GM19035 (cell line): ENCODE measurements at regions not wholly inside any gene's neighbourhood (a gene's known extent, or its start where the extent isn't known, plus 50 kb on each side); places are given as distances from the start of the nearest gene placed in this dataset.

Experiments
- ATAC-seq: cut with Tn5 transposase; IDR thresholded peaks from one replicate; pipeline ENCODE4 v1.9.1; 2021; ENCODE audit not compliant: unreplicated experiment

DNA sequence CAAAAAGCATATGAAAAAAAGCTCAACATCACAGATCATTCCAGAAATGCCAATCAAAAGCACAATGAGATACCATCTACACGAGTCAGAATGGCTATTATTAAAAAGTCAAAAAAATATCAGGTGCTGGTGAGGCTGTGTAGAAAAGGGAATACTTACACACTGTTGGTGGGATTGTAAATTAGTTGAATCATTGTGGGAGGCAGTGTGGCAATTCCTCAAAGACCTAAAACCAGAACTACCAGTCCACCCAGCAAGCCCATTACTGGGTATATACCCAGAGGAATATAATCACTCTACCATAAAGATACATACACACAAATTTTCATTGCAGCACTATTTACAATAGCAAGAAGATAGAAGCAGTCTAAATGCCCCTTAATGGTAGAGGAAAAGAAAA lies 529.9 kb downstream of the SLITRK1 start:
- ATAC-seq: no peak

DNA sequence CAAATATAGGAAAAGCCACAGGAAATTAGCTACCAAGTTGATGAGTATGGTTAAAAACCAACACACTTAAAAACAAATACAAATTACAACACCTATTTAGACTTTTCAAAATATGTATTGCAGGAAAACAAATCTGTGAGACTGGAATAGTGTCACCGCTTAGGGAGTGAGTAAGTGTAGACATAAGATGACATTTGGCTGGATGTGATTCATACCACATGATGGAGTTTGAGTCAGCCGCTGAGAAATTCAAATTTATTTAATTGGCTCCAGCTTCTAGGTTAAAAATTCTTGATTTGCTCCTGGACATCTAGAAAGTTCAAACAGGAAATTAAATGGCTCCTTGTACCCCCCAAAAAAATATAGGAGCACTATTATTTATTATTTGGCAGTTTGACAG lies 531.7 kb downstream of the SLITRK1 start:
- no peak for ATAC-seq

DNA sequence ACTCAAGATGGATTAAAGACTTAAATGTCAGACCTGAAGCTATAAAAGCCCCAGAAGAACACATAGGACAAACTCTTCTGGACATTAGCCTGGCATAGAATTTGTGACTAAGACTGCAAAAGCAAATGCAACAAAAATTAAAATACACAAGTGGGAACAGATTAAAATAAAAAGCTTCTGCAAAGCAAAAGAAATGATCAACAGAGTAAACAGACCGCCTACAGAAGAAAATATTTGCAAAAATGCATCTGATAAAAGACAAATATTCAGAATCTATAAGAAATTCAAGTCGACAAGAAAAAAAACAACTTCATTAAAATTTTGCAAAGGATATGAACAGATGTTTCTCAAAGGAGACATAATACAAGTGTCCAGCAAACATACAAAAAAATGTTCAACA lies 537.8 kb downstream of the SLITRK1 start:
- ATAC-seq: no peak

DNA sequence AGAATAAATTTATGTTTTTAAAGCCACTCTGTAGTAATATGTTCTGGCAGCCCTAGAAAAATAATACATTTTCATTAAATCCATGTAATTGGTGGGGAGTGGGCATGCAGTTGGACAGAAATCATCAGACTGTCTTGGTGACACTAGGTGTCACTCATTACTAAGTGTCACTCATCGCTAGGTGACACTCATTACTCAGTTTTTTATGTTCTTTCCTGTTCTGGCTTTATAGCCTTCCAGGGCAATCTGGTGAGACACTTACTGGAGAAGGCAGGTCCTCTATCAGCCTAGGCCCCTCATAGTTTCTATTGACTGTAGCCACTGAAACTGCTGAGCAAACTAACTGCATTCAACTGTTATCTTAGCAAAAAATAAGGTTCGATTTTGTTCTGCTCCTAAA lies 542.1 kb downstream of the SLITRK1 start:
- ATAC-seq: no peak

DNA sequence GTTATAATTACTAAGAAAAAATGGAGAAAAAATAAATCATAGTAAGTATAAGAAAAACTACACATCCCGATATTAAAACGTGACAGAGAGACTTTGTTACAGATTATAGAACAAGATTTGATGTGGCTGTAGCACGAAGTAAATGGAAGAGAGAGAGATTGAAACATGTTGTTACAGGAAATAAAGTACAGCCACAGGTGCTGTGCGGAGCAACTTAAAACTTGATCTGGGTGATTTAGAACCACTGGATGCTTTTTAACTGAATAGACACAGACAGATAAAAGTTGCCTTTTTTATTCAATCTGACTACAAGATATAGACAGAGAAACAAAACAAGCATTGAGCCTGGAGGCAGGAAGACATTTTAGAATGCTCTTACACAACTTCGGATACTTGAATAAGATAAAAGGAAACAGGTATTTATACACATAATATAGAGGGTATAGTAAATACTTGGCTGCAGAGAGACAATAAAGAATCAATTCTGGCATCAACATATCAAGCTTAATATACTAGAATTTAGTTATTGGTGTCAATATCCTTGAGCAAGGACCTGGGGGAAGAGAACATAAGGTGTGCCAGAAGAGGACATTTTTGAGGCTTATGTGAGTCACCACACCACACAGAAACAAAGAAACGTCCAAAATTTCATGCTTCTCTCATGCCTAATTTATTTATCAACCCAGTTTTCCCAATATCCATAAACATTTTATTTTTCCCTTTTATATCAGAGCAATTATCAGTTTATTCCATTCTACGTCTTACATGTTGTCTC lies 548.5 kb downstream of the SLITRK1 start:
- no peak for ATAC-seq

DNA sequence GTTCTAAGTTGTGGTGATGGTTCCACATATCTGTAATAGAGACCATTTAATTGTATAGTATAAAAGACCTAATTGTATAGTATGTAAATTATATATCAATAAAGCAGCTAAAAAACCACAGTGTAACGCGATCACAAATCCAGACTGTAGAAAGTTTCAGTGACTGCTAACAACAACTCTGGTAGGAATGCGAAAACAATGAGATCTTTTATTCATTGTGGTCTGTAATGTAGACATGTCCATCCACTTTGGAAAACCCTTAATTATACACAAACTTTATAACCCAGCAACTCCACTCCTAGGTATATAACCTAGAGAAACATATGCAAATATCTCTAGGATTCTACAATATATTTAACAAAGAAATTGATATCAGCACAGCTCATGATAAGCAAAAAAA lies 549.5 kb downstream of the SLITRK1 start:
- no peak for ATAC-seq

DNA sequence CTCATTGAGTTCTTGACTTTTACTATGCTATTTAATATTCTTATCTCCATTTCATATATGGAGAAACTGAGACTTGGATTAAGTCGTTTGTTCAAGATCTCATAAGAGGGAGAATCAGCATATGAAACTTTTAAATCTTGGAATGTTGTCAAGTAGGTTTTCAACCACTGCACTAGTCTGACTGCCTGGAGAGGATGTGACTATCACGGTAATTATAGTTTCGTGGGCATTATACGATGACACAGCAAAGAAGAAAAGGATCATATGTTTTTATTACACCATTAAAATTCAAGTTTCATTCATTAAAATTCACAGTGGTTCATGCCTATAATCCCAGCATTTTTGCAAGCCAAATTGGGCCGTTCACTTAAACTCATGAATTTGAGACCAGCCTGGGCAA lies 555.2 kb downstream of the SLITRK1 start:
- ATAC-seq: no peak

DNA sequence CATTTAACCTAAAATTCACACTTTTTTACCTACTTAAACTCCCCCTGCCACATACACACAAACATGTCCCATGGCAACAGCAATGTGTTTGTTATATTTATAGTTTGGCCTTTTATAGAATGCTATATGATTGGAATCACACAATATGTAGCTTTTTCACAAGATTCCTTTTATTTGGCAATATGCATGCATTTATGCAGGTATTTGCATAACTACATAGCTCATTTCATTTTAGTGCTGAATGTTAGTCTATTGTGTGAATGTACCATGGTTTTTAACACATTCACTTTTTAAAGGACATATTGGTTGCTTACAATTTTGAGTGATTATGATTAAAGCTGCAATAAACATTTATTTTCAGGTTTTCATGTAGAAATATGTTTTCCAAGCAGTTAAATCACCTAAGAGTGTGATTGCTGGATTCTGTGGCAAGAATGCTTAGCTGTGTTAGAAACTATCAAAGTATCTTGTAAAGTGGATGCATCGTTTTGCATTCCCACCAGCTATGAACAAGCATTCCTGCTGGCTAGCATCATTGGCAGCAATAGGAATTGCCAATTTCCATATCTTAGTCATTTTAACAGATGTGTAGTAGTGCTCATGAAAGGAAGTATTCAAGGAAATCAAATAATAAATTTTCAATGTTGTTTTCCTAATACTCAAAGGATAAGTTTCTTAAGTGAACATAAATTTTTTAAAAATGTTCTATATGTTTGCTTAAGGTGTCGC lies 557.0 kb downstream of the SLITRK1 start:
- no peak for ATAC-seq

DNA sequence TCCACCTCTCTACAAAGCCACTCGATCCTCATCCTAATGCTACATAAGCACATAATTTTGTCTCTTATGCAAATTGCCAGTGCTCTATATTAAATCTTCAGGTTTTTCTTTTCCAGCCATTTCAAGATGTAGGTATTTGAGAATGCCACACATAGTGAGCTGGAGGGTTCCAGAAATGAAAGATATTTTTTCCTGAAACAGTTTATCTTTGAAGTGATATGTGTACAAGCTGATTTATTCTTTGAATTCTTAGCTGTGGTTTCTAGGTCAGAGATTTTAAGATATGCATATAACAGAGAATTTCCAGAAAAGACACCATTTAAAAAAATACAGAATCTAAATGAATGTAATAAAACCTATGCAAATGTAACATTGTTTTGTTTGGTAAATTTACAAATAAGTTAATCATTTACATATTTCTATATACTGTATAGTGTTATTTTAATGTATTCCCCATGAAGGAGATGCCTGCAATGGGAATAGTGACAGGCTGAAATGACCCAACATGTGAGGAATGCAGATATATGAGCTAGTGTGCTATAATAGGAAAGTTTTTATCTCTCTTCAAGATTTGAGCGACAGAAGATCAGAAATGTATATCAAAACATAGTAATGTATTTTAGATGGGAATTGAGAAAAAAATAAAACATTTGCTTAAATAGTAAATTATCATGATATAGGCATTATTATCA lies 570.2 kb downstream of the SLITRK1 start:
- ATAC-seq: no peak

DNA sequence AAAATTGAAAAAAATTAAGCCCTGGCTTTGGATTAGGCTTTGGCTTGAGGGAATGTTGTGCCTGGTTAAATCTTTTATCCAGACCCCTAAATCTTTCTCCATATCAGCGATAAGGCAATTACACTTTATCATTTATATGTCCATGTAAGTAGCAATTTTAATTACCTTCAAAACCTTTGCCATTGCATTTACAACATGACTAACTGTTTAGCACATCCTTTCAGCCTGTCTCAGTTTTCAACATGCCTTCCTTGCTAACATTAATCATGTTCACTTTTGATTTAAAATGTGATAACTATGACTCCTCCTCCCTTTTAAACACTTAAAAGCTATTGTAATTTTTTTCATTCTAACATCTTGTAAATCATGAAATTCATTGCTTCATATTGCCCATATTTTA lies 583.7 kb downstream of the SLITRK1 start:
- ATAC-seq: no peak

DNA sequence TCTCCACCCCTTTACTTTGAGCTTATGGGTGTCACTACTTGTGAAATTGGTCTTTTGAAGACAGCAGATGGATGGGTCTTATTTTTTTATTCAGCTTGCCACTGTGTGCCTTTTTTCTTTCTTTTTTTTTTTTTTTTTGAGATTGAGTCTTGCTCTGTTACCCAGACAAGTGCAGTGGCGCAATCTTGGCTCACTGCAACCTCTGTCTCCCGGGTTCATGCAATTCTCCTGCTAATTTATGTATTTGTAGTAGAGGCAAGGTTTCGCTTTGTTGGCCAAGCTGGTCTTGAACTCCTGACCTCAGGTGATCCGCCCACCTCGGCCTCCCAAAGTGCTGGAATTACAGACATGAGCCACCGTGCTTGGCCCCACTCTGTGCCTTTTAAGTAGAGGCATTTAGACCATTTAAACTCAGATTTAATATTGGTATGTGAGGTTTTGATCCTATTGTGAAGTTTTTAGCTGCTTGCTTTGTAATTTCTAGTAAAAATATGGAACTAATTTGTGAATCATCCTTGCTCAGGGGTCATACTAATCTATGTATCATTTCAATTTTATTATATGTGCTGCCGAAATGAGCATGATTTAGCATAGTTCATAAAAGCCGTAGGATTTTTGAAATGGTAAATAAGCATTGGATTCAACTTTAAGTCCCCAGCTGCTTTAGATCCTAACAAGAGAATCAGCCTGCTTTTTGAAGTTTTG lies 584.5 kb downstream of the SLITRK1 start:
- no peak for ATAC-seq

DNA sequence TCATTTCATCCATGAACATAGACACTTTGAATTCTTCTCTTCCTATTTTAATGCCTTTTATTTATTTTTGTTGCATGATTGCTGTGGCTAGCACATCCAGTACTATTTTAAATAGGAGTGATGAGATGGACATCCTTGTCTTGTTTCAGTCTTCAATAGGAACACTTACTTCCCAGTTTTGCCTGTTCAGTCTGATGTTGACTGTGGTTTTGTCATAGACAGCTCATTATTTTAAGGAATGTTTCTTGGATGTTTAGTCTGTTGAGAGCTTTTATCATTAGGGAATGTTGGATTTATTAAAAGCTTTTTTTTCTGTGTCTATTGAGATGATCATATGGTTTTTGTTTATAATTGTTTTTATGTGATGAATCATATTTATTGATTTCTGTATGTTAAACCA lies 586.6 kb downstream of the SLITRK1 start:
- no peak for ATAC-seq

DNA sequence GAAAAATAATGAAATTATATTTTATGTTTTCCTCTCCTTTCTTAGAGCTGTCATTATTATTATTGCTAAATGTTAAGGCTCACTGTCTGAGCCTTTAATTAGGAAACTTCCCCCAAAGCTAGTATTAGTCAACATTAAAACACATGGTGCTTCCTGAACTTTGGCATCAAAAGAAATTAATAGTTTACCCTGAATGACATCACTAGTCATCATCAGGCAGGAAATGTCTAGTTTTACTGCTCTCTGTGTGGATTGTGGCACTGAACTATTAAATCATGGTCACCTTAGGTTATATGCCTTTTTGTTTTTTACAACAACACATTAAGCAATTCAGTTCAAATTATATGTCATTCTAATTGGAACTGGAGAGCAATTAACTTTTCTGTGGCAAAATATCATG lies 595.5 kb downstream of the SLITRK1 start:
- ATAC-seq: no peak

DNA sequence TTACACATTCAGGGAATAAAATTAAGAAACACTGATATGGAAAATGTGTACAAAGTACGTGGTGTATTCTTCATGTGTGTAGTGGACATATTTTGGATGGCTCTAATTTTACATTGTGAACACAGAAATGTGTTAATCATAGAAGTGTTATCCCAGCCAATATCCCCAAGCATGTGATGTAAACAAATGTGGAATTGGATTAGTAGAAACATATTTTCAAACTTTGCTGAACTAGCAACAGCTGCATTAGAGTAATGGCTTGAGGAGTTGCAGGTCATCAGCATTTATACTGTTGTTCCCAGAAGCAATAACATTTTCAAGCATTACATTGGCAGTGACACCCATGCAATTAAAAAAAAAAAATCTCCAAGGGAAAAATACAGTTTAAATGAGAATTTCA lies 600.6 kb downstream of the SLITRK1 start:
- no peak for ATAC-seq

DNA sequence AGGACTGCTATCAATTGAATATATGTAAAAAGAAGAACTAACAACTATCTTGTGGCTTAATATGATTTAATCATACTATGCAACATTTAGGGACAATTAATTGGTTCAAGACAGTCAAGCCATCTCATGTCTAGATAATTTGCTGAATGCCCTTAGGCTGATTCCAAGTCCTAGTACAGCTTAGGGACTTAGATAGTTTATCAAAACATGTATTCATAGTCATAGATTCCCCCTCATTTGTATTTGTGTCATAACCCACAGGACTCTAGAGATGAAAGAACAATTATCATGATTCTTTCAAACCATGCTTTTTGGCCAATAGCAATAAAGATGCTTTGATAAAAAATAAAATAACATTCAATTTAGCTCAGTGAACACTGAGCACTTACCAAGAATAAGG lies 607.6 kb downstream of the SLITRK1 start:
- ATAC-seq: no peak

DNA sequence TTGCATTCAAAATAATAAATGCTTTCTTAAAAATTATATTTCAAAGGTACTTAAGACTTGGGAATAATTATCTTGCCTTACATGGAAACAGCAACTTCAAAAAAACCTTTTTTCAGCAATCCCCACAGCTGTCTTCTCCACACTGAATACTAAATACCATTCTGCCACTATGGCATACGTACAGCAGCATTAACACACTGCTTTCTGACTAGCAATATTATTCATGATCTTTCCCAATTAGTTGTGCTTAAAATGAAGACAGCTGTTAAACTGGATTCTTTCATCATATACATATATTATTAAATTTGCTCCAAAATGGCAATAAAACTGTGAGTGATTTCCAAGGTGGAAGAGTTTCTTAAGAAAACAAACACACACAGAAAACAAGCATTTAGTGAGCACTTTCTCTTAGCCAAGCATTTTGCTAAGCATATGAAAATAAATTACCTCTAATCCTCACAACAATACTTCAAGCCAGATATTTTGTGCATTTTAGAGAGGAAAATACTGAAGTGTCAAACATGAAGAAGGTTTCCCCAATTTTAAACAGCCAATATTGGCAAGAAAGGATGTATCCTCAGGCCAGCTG lies 609.5 kb downstream of the SLITRK1 start:
- ATAC-seq: no peak

DNA sequence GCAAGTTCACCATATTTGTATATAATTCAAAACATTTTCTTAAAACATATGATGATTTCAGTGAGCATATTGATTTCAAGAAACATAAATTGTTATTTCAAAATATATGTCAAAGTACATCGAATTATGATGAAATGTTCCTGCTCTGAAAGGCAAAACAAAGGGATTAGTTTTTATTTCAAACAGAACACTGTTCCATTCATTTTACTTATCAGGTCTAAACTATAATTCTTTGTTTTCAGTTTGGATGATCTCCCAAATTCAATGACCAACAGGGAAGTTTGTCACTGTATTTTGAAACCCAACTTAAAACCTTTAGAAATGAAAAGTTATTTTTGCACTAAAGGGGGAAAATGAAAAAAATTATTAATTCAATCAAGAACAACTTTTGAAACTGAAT lies 610.2 kb downstream of the SLITRK1 start:
- ATAC-seq: no peak

DNA sequence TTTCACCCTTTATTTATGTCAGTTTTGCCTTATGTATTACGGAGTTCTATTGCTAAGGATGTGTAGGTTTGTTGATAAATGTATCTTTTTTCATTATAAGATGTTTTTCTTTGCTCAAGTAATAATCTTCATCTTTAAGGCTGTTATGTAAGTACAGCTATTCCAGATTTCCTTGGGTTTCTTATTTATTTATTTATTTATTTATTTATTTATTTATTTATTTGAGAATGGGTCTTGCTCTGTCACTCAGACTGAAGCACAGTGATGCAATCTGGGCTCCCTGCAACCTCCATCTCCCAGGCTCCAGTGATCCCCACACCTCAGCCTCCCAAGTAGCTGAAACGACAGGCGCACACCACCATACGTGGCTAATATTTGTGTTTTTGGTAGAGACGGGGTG lies 617.0 kb downstream of the SLITRK1 start:
- no peak for ATAC-seq

DNA sequence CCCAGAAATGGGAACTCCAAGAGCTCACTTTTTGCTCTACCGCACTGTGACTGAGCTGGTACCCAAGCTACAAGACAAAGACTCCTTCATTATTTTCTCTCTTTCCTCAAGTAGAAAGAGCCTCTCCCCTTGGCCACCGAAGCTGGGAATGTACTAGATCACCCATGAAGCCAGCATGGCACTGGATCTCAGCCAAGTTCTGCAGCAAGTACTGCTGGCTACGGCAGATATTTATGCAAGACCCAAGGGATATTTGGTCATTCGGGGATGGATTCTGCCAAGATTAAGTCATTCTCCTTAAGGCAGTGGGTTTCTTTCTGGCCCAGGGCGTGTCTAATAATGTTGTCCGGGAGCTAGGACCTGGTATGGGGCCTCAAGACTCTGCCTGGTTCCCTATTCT lies 633.5 kb downstream of the SLITRK1 start:
- ATAC-seq: no peak

DNA sequence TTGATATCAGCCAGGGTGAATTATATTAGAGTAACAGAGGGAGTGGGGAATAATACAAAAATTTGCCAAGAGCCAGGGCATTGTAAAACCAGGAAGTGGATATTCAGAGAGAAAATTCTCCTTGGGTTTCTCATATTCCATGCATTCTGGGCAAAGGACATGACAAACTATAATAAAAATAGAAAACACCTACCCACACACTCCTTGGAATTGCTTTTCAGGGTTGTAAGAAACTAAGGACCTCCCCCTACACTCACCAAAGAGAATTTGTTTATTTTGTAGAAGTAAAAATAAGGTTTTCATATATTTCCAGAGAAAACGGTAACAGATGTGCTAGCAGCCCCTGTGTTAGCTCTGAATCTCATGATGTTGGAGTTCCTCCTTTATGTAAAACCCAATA lies 649.6 kb downstream of the SLITRK1 start:
- ATAC-seq: no peak
